Ectodermal cell (in vitro differentiated cells): ENCODE measurements at regions not wholly inside any gene's neighbourhood (a gene's known extent, or its start where the extent isn't known, plus 50 kb on each side); places are given as distances from the start of the nearest gene placed in this dataset.

Source experiments
- H3K27ac ChIP-seq: 2 replicates; pipeline ENCODE4 v1.7.0; 2013; ENCODE audit warnings: mild to moderate bottlenecking, low read depth, low read length; ENCODE audit not compliant: insufficient read depth, poor library complexity, severe bottlenecking
- H3K27me3 ChIP-seq: 2 replicates; pipeline ENCODE4 v1.7.0; 2013; ENCODE audit warnings: mild to moderate bottlenecking, low read length; ENCODE audit not compliant: insufficient read depth, control insufficient read depth, poor library complexity, severe bottlenecking
- H3K36me3 ChIP-seq: one replicate; pipeline ENCODE4 v1.7.0; 2013; ENCODE audit warnings: low read length; ENCODE audit not compliant: control insufficient read depth, insufficient read depth
- H3K4me1 ChIP-seq: one replicate; pipeline ENCODE4 v1.7.0; 2013; ENCODE audit warnings: low read length; ENCODE audit not compliant: control insufficient read depth, insufficient read depth
- H3K4me3 ChIP-seq: 2 replicates; pipeline ENCODE4 v1.7.0; 2013; ENCODE audit warnings: low read depth, low read length, control low read depth; ENCODE audit not compliant: insufficient read depth
- H3K9me3 ChIP-seq: 2 replicates; pipeline ENCODE4 v1.7.0; 2013; ENCODE audit warnings: mild to moderate bottlenecking, low read length, moderate library complexity; ENCODE audit not compliant: control insufficient read depth
- WGBS, 2 experiments: methylation state at CpG; one replicate each; pipeline ENCODE4 v1.1.7; 2013; ENCODE audit warnings: missing lambda C conversion rate in 2 of 2; 5-methylcytosine and 5-hydroxymethylcytosine counted together

GRCh38 chr3:59443618-59444293 lies 393.9 kb upstream of the CFAP20DC start:
- Histone ChIP-seq H3K27me3 (peaks cover 14% of the 10 kb centered on the region), H3K36me3 (no peaks in the 10 kb centered on the region), H3K4me1 (peaks cover 8% of the 10 kb centered on the region), H3K9me3 (no peaks in the 10 kb centered on the region), H3K4me3 (no peak overlapping the region), H3K27ac (no peak overlapping the region)
- 85 to 88% methylated on average over 6 of the region's 6 CpGs for WGBS, 2 experiments

- Histone ChIP-seq H3K9me3 (no peaks in the 10 kb centered on the region), H3K36me3 (no peaks in the 10 kb centered on the region), H3K4me3 (no peak overlapping the region), H3K27ac (no peak overlapping the region), H3K4me1 (peaks cover 5% of the 10 kb centered on the region), H3K27me3 (peaks cover 14% of the 10 kb centered on the region)
- 54 to 63% methylated on average over 6 of the region's 6 CpGs for WGBS, 2 experiments
Measured at GRCh38 chr3:59442046-59442445, 392.2 kb upstream of the CFAP20DC start.

- no peaks in the 10 kb centered on the region for H3K9me3 ChIP-seq
- no peak overlapping the region for H3K4me3 ChIP-seq
- WGBS, 2 experiments: 54 to 61% methylated on average over 5 of the region's 5 CpGs
- peaks cover 14% of the 10 kb centered on the region for H3K27me3 ChIP-seq
- no peaks in the 10 kb centered on the region for H3K36me3 ChIP-seq
- H3K4me1 ChIP-seq: no peaks in the 10 kb centered on the region
- no peak overlapping the region for H3K27ac ChIP-seq
Measured at GRCh38 chr3:59440285-59441028, 390.6 kb upstream of the CFAP20DC start.

- peaks cover 14% of the 10 kb centered on the region for H3K27me3 ChIP-seq
Measured at GRCh38 chr3:59438492-59438891, 388.7 kb upstream of the CFAP20DC start.

GRCh38 chr3:59436164-59436958 lies 386.5 kb upstream of the CFAP20DC start:
- Histone ChIP-seq H3K36me3 (no peaks in the 10 kb centered on the region), H3K27me3 (peaks cover 14% of the 10 kb centered on the region), H3K4me3 (no peak overlapping the region), H3K27ac (no peak overlapping the region), H3K4me1 (no peaks in the 10 kb centered on the region), H3K9me3 (no peaks in the 10 kb centered on the region)
- 92 to 100% methylated on average over 2 of the region's 2 CpGs for WGBS, 2 experiments

More at GRCh38 chr3:59438492-59438891, 388.7 kb upstream of the CFAP20DC start:
- WGBS, 2 experiments: 93 to 94% methylated on average over 5 of the region's 5 CpGs
- Histone ChIP-seq H3K4me3 (no peak overlapping the region), H3K4me1 (no peaks in the 10 kb centered on the region), H3K27ac (no peak overlapping the region), H3K36me3 (no peaks in the 10 kb centered on the region), H3K9me3 (no peaks in the 10 kb centered on the region)

- Histone ChIP-seq H3K27me3 (no peaks in the 10 kb centered on the region), H3K36me3 (no peaks in the 10 kb centered on the region), H3K27ac (no peak overlapping the region), H3K4me3 (no peak overlapping the region), H3K9me3 (no peaks in the 10 kb centered on the region), H3K4me1 (no peaks in the 10 kb centered on the region)
- 83 to 88% methylated on average over 4 of the region's 4 CpGs for WGBS, 2 experiments
Measured at GRCh38 chr3:59433546-59433945, 383.7 kb upstream of the CFAP20DC start.

GRCh38 chr3:59432665-59433064 lies 382.8 kb upstream of the CFAP20DC start:
- Histone ChIP-seq H3K36me3 (no peaks in the 10 kb centered on the region), H3K27ac (no peak overlapping the region), H3K4me1 (no peaks in the 10 kb centered on the region), H3K27me3 (no peaks in the 10 kb centered on the region), H3K4me3 (no peak overlapping the region), H3K9me3 (no peaks in the 10 kb centered on the region)
- WGBS, 2 experiments: 89 to 93% methylated on average over 4 to 5 of the region's 6 CpGs

- WGBS, 2 experiments: 90 to 91% methylated on average over 7 of the region's 7 CpGs
- no peak overlapping the region for H3K27ac ChIP-seq
- H3K27me3 ChIP-seq: no peaks in the 10 kb centered on the region
- no peak overlapping the region for H3K4me3 ChIP-seq
- H3K36me3 ChIP-seq: no peaks in the 10 kb centered on the region
- H3K9me3 ChIP-seq: no peaks in the 10 kb centered on the region
- H3K4me1 ChIP-seq: no peaks in the 10 kb centered on the region
Measured at GRCh38 chr3:59430341-59430740, 380.5 kb upstream of the CFAP20DC start.

GRCh38 chr3:59429198-59429597 lies 379.4 kb upstream of the CFAP20DC start:
- 83 to 89% methylated on average over 2 of the region's 2 CpGs for WGBS, 2 experiments
- no peaks in the 10 kb centered on the region for H3K36me3 ChIP-seq
- H3K27ac ChIP-seq: no peak overlapping the region
- no peak overlapping the region for H3K4me3 ChIP-seq
- H3K9me3 ChIP-seq: no peaks in the 10 kb centered on the region
- H3K27me3 ChIP-seq: no peaks in the 10 kb centered on the region
- H3K4me1 ChIP-seq: no peaks in the 10 kb centered on the region
